ENCODE measurements at regions not wholly inside any gene's neighbourhood (a gene's known extent, or its start where the extent isn't known, plus 50 kb on each side); places are given as distances from the start of the nearest gene placed in this dataset.

GRCh38 chr14:84085493-84085892 lies 1444.5 kb upstream of the FLRT2 start:
- CTCF ChIA-PET: no interaction called here
- H3K27me3 ChIP-seq (ENCODE audit: control insufficient read depth in 1 of 2, insufficient read depth in 2 of 2, low read length in 2 of 2): no peaks in the 10 kb centered on the region

GRCh38 chr14:84086714-84087113 lies 1443.2 kb upstream of the FLRT2 start:
- Histone ChIP-seq H3K27me3 (ENCODE audit: control insufficient read depth in 1 of 2, insufficient read depth in 2 of 2, low read length in 2 of 2) (no peaks in the 10 kb centered on the region), H3K4me3 (ENCODE audit: low read length) (no peak overlapping the region), H3K9me3 (ENCODE audit: control insufficient read depth in 1 of 2, insufficient read depth in 1 of 2, low read length in 2 of 2) (peaks cover 0 to 24% of the 10 kb centered on the region in 2 experiments), H3K27ac (ENCODE audit: low read depth in 1 of 2, low read length in 2 of 2) (no peak overlapping the region), H3K36me3 (ENCODE audit: insufficient read depth, low read length) (no peaks in the 10 kb centered on the region), H3K4me1 (ENCODE audit: insufficient read depth, low read length) (no peaks in the 10 kb centered on the region)
- H3K36me3 Mint-ChIP-seq (ENCODE audit: low read depth): no peaks in the 10 kb centered on the region
- ChIA-PET POLR2A (no interaction called here), CTCF (no interaction called here)
- H3K4me3 Mint-ChIP-seq: no peak overlapping the region
- DNase-seq (no peak), ATAC-seq (ENCODE audit: poor library complexity) (no peak)
- peaks cover 17% of the 10 kb centered on the region for H3K9me3 Mint-ChIP-seq
- no peaks in the 10 kb centered on the region for H3K27me3 Mint-ChIP-seq
- TF ChIP-seq CTCF (IDR thresholded peaks at IDR 0.05): no peak
- H3K4me1 Mint-ChIP-seq (ENCODE audit: low read depth): no peaks in the 10 kb centered on the region
- intact Hi-C loops (cut with DNase I, micrococcal nuclease): no loop called here
- H3K27ac Mint-ChIP-seq: no peak overlapping the region

More at GRCh38 chr14:84085493-84085892, 1444.5 kb upstream of the FLRT2 start:
- no peak for ATAC-seq (ENCODE audit: poor library complexity)
- POLR2A ChIA-PET: no interaction called here
- H3K36me3 Mint-ChIP-seq (ENCODE audit: low read depth): no peaks in the 10 kb centered on the region
- intact Hi-C loops (cut with DNase I, micrococcal nuclease): no loop called here
- no peak overlapping the region for H3K4me3 Mint-ChIP-seq
- Histone ChIP-seq H3K27ac (ENCODE audit: low read depth in 1 of 2, low read length in 2 of 2) (no peak overlapping the region), H3K4me3 (ENCODE audit: low read length) (no peak overlapping the region), H3K9me3 (ENCODE audit: control insufficient read depth in 1 of 2, insufficient read depth in 1 of 2, low read length in 2 of 2) (peaks cover 0 to 11% of the 10 kb centered on the region in 2 experiments), H3K36me3 (ENCODE audit: insufficient read depth, low read length) (no peaks in the 10 kb centered on the region), H3K4me1 (ENCODE audit: insufficient read depth, low read length) (no peaks in the 10 kb centered on the region)
- no peaks in the 10 kb centered on the region for H3K27me3 Mint-ChIP-seq
- peaks cover 24% of the 10 kb centered on the region for H3K9me3 Mint-ChIP-seq
- no peak for TF ChIP-seq CTCF (IDR thresholded peaks at IDR 0.05)
- no peaks in the 10 kb centered on the region for H3K4me1 Mint-ChIP-seq (ENCODE audit: low read depth)
- H3K27ac Mint-ChIP-seq: no peak overlapping the region
- DNase-seq: no peak

GRCh38 chr14:84087986-84088531 lies 1441.9 kb upstream of the FLRT2 start:
- H3K27me3 Mint-ChIP-seq: no peaks in the 10 kb centered on the region
- Histone ChIP-seq H3K4me3 (ENCODE audit: low read length) (no peak overlapping the region), H3K36me3 (ENCODE audit: insufficient read depth, low read length) (no peaks in the 10 kb centered on the region), H3K27ac (ENCODE audit: low read depth in 1 of 2, low read length in 2 of 2) (no peak overlapping the region), H3K9me3 (ENCODE audit: control insufficient read depth in 1 of 2, insufficient read depth in 1 of 2, low read length in 2 of 2) (peaks cover 0 to 29% of the 10 kb centered on the region in 2 experiments), H3K27me3 (ENCODE audit: control insufficient read depth in 1 of 2, insufficient read depth in 2 of 2, low read length in 2 of 2) (no peaks in the 10 kb centered on the region), H3K4me1 (ENCODE audit: insufficient read depth, low read length) (no peaks in the 10 kb centered on the region)
- ChIA-PET POLR2A (no interaction called here), CTCF (no interaction called here)
- DNase-seq (no peak), ATAC-seq (ENCODE audit: poor library complexity) (no peak)
- peaks cover 11% of the 10 kb centered on the region for H3K9me3 Mint-ChIP-seq
- no peak overlapping the region for H3K4me3 Mint-ChIP-seq
- H3K36me3 Mint-ChIP-seq (ENCODE audit: low read depth): no peaks in the 10 kb centered on the region
- no peaks in the 10 kb centered on the region for H3K4me1 Mint-ChIP-seq (ENCODE audit: low read depth)
- H3K27ac Mint-ChIP-seq: no peak overlapping the region
- intact Hi-C loops (cut with DNase I, micrococcal nuclease): no loop called here
- TF ChIP-seq CTCF (IDR thresholded peaks at IDR 0.05): no peak

Data from CD4-positive, alpha-beta T cell (primary cell).